ENCODE measurements at regions not wholly inside any gene's neighbourhood (a gene's known extent, or its start where the extent isn't known, plus 50 kb on each side); places are given as distances from the start of the nearest gene placed in this dataset.

DNA sequence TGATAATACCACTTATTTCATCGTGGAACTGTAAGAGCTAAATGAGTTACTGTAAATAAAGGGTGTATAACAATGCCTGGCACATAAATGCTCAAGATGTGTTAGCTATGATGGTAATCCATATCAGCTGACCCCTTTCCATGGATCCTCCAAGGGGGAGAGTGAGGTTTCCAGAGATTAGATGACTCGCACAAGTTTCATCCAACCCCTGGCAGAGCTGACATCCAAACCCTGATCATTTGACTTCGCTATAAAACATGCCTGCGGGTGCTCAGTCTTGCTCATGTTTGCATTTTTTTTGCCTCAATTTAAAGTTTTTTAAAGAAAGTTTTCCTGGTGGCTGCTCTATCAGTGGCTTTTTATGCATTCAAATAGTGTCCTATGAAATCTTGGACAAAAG is 145.7 kb upstream of the SMIM23 start:
- no peaks in the 10 kb centered on the region for H3K36me3 ChIP-seq (replicated peaks in 1 of 2; ENCODE audit: insufficient read depth in 1 of 2, low read depth in 2 of 2)
- no peak overlapping the region for H3K27ac ChIP-seq
- no peak for TF ChIP-seq POLR2A (IDR thresholded peaks at IDR 0.05)
- whole genome bisulfite sequencing, 2 donors = 84 to 87% methylated on average over 4 of the region's 4 CpGs
- H3K27me3 ChIP-seq = no peaks in the 10 kb centered on the region
- ATAC-seq (no peak), DNase-seq (no peak)
- H3K4me1 ChIP-seq = no peaks in the 10 kb centered on the region
- intact Hi-C loops (cut with DNase I) = no loop called here
- no peaks in the 10 kb centered on the region for H3K9me3 ChIP-seq
- no peak overlapping the region for H3K4me3 ChIP-seq

DNA sequence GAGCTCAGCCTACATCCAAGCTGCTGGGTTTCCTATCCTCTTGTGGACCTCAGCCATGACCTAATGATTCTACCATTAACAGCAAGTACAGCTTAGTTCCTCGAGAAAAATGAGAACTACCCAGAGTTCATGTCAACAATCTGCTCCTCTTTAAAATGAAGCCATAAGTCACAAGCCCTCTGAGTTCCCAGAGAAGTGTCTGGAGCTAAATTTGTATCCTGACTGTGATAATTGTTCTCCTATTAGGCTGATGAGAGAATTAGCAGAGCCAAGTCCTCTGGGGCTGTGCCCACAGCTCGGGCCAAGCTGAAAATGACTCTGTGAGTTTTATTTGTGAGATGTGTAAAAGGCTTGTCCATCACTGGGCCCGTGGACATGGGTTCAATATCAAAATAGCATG is 145.1 kb upstream of the SMIM23 start:
- Histone ChIP-seq H3K27ac (no peak overlapping the region), H3K4me3 (no peak overlapping the region), H3K27me3 (no peaks in the 10 kb centered on the region), H3K36me3 (replicated peaks in 1 of 2; ENCODE audit: insufficient read depth in 1 of 2, low read depth in 2 of 2) (no peaks in the 10 kb centered on the region), H3K4me1 (no peaks in the 10 kb centered on the region), H3K9me3 (no peaks in the 10 kb centered on the region)
- TF ChIP-seq POLR2A (IDR thresholded peaks at IDR 0.05) = no peak
- TF ChIP-seq, protein P1, sequence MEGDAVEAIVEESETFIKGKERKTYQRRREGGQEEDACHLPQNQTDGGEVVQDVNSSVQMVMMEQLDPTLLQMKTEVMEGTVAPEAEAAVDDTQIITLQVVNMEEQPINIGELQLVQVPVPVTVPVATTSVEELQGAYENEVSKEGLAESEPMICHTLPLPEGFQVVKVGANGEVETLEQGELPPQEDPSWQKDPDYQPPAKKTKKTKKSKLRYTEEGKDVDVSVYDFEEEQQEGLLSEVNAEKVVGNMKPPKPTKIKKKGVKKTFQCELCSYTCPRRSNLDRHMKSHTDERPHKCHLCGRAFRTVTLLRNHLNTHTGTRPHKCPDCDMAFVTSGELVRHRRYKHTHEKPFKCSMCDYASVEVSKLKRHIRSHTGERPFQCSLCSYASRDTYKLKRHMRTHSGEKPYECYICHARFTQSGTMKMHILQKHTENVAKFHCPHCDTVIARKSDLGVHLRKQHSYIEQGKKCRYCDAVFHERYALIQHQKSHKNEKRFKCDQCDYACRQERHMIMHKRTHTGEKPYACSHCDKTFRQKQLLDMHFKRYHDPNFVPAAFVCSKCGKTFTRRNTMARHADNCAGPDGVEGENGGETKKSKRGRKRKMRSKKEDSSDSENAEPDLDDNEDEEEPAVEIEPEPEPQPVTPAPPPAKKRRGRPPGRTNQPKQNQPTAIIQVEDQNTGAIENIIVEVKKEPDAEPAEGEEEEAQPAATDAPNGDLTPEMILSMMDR (IDR thresholded peaks at IDR 0.05) = no peak
- WGBS, 2 donors = 39 to 42% methylated on average over 3 of the region's 3 CpGs
- intact Hi-C loops (cut with DNase I) = no loop called here
- DNase-seq = no peak
- no peak for ATAC-seq

DNA sequence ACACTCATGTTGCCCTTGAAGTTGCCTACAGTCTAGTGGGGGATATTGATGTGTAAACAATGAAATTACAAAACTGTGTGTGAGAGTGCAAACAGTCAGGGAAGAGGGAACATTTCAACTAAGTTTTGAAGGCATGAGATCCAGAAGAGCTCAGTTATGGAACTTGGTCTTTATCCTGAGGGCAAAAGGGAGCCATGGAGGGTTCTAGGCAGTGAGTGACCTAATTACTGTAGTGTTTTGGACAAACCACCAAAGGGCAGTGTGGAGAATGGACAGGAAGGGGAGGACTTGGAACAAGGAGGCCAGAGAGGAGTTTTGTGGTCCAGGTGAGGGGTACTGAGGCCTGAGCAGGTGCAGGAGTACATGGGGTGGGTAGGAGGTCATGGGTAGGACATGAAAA is 143.7 kb upstream of the SMIM23 start:
- DNase-seq = no peak
- Histone ChIP-seq H3K27ac (no peak overlapping the region), H3K4me1 (no peaks in the 10 kb centered on the region), H3K36me3 (replicated peaks in 1 of 2; ENCODE audit: insufficient read depth in 1 of 2, low read depth in 2 of 2) (no peaks in the 10 kb centered on the region), H3K27me3 (no peaks in the 10 kb centered on the region), H3K4me3 (no peak overlapping the region), H3K9me3 (no peaks in the 10 kb centered on the region)
- TF ChIP-seq, protein P1 (IDR thresholded peaks at IDR 0.05) = no peak
- TF ChIP-seq POLR2A (IDR thresholded peaks at IDR 0.05) = no peak
- intact Hi-C loops (cut with DNase I) = no loop called here
- no peak for ATAC-seq

DNA sequence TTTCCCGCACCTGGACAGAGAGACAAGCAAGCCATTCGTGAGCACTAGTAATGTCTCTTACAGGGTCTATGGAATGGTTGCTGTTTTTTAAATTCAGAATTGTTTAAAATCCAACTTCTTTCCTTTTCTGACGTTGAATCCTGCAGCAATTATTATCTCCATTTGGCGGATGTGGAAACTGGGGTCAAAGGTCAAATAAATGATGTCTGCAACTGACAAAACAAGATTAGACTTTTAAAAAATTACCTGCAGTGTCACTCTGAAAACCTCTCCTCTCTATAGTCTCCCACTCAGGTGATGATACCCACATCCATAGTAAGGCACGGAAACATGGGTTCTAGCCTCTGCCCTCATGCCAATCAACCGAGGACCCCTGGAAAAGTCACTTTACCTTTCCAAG is 142.7 kb upstream of the SMIM23 start:
- no peak for TF ChIP-seq POLR2A (IDR thresholded peaks at IDR 0.05)
- TF ChIP-seq, protein P1 (IDR thresholded peaks at IDR 0.05) = no peak
- ATAC-seq (no peak), DNase-seq (no peak)
- H3K36me3 ChIP-seq (replicated peaks in 1 of 2; ENCODE audit: insufficient read depth in 1 of 2, low read depth in 2 of 2) = no peaks in the 10 kb centered on the region
- no peaks in the 10 kb centered on the region for H3K9me3 ChIP-seq
- H3K27ac ChIP-seq = no peak overlapping the region
- H3K27me3 ChIP-seq = no peaks in the 10 kb centered on the region
- no peak overlapping the region for H3K4me3 ChIP-seq
- intact Hi-C loops (cut with DNase I) = no loop called here
- WGBS, 2 donors = 72% methylated on average over 6 of the region's 6 CpGs
- no peaks in the 10 kb centered on the region for H3K4me1 ChIP-seq

DNA sequence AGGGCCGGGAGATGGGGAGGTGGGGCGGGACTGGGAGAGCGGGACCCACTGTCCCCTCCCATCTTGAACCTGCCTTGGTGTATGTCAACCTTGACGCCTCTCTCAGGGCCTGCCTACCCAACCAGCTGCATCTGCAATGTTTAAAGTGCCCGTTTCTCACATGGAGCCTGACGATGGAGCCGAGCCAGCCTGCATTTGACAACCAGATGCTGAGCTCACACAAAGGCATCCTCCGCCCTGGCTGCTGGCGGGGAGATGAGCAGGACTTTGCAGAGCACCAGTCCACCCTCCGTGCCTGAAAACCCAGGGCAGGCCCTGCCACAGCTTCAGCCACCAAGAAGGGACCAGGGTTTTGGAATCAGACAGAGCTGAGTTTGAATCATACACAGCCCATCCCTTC is 141.1 kb upstream of the SMIM23 start:
- Histone ChIP-seq H3K27ac (no peak overlapping the region), H3K4me1 (no peaks in the 10 kb centered on the region), H3K27me3 (no peaks in the 10 kb centered on the region), H3K4me3 (no peak overlapping the region), H3K9me3 (no peaks in the 10 kb centered on the region), H3K36me3 (replicated peaks in 1 of 2; ENCODE audit: insufficient read depth in 1 of 2, low read depth in 2 of 2) (no peaks in the 10 kb centered on the region)
- no peak for TF ChIP-seq POLR2A (IDR thresholded peaks at IDR 0.05)
- TF ChIP-seq, protein P1 (IDR thresholded peaks at IDR 0.05) = no peak
- DNase-seq (no peak), ATAC-seq (no peak)
- 52 to 56% methylated on average over 7 to 10 of the region's 10 CpGs for WGBS, 2 donors
- intact Hi-C loops (cut with DNase I) = no loop called here

Measured in body of pancreas (tissue), 4 donors.